Stomach (tissue), 8 donors: ENCODE measurements at regions not wholly inside any gene's neighbourhood (a gene's known extent, or its start where the extent isn't known, plus 50 kb on each side); places are given as distances from the start of the nearest gene placed in this dataset.

Source experiments
- DNase-seq, 2 donors: peaks; one replicate each; pipeline versions ENCODE4 v3.0.0 to v3.0.0-alpha.2; 2013 to 2019
- H3K27ac ChIP-seq, 5 donors: fragments of 200-600 bp in 4 of 5; sonication (generic) in 4 of 5; one replicate each; pipeline ENCODE4 v1.5.1; 2013 to 2019; ENCODE audit warnings: mild to moderate bottlenecking in 1 of 5, moderate library complexity in 1 of 5
- H3K27me3 ChIP-seq, 3 donors: fragments of 200-600 bp; sonication (generic); one replicate each; pipeline ENCODE4 v1.5.1; 2017 to 2019; ENCODE audit warnings: mixed run types in 1 of 3
- H3K36me3 ChIP-seq, 4 donors: fragments of 200-600 bp; sonication (generic); 1 replicate in 3 of 4; 2 replicates in 1 of 4; pipeline ENCODE4 v1.5.1; 2016 to 2019
- H3K4me1 ChIP-seq, 4 donors: fragments of 200-600 bp; sonication (generic); one replicate each; pipeline ENCODE4 v1.5.1; 2016 to 2019
- H3K4me3 ChIP-seq, 4 donors: fragments of 200-600 bp; sonication (generic) in 3 of 4; one replicate each; pipeline ENCODE4 v1.5.1; 2016 to 2019; ENCODE audit warnings: mild to moderate bottlenecking in 1 of 4
- H3K9me3 ChIP-seq, 4 donors: fragments of 200-600 bp; sonication (generic); one replicate each; pipeline ENCODE4 v1.5.1; 2016 to 2019
- EP300 ChIP-seq: sonication (generic); formaldehyde crosslinking; IDR thresholded peaks from one replicate; pipeline ENCODE4 v1.6.1; 2017; ENCODE audit warnings: antibody characterized with exemption
- POLR2A ChIP-seq, 4 donors: fragments of 450-650 bp; IDR thresholded peaks; one replicate each; pipeline ENCODE4 v1.6.1; 2016; ENCODE audit warnings: antibody characterized with exemption in 4 of 4, control low read depth in 2 of 4, mild to moderate bottlenecking in 1 of 4, moderate library complexity in 1 of 4
- POLR2AphosphoS5 ChIP-seq, 3 donors: sonication (generic); formaldehyde crosslinking; IDR thresholded peaks; one replicate each; pipeline ENCODE4 v1.6.1; 2016; ENCODE audit warnings: antibody characterized with exemption in 3 of 3
- WGBS, 5 donors: extraction: QIAGEN DNeasy Blood & Tissue Kit in 3 of 5; methylation state at CpG; one replicate each; pipeline versions ENCODE4 v1.1.5 to v1.1.7; 2013 to 2018; 5-methylcytosine and 5-hydroxymethylcytosine counted together
- intact Hi-C: fragments of 100-400 bp; cut with DNase I; formaldehyde crosslinking; loops from one replicate; pipeline ENCODE4 v1.15.1; 2023; ENCODE audit warnings: low total_unique reads
- TF ChIP-seq, protein P1 (sequence below), 7 experiments: fragments of 450-650 bp in 4 of 7; fragments of 200-600 bp in 3 of 7; sonication (generic) in 3 of 7; IDR thresholded peaks; one replicate each; pipeline ENCODE4 v1.5.1; 2016 to 2019; ENCODE audit warnings: antibody characterized with exemption in 7 of 7, control low read depth in 2 of 7, mild to moderate bottlenecking in 1 of 7
- donor health status: healthy with polysubstance abuse.
- donor health status: Bipolar disorder and iron deficiency.
- donor health status: healthy.

DNA sequence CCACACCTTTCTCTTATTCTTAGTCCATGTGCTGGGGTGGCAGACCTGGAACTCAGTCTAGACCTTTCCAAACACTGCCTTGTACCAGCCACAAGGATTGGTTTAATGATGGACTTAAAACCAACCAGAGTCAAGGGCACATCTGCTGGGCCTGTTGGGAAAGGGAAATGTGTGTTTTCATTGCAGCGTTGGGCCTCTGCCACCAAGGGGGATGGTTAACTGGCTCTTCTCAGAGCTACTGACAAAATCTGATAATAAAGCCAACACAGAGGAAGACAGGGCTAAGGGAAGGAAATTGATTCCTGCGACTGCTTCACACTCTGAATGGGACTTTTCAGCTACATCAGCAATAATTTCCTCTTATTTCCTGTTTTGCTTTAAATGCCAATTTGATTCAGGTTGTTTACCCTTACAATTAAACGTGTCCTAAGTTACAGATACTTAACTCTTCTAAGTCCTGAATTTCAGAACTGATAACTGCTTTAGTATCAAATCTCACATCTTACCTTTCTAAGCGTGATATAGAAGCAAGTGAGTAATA, 68.4 kb upstream of the MALRD1 start:
- no peak overlapping the region for H3K4me3 ChIP-seq
- H3K36me3 ChIP-seq, result no peaks in the 10 kb centered on the region
- TF ChIP-seq EP300, result no peak
- TF ChIP-seq POLR2A (IDR thresholded peaks at IDR 0.05), result no peak
- TF ChIP-seq, protein P1, sequence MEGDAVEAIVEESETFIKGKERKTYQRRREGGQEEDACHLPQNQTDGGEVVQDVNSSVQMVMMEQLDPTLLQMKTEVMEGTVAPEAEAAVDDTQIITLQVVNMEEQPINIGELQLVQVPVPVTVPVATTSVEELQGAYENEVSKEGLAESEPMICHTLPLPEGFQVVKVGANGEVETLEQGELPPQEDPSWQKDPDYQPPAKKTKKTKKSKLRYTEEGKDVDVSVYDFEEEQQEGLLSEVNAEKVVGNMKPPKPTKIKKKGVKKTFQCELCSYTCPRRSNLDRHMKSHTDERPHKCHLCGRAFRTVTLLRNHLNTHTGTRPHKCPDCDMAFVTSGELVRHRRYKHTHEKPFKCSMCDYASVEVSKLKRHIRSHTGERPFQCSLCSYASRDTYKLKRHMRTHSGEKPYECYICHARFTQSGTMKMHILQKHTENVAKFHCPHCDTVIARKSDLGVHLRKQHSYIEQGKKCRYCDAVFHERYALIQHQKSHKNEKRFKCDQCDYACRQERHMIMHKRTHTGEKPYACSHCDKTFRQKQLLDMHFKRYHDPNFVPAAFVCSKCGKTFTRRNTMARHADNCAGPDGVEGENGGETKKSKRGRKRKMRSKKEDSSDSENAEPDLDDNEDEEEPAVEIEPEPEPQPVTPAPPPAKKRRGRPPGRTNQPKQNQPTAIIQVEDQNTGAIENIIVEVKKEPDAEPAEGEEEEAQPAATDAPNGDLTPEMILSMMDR (IDR thresholded peaks at IDR 0.05), result no peak
- H3K27me3 ChIP-seq, result no peaks in the 10 kb centered on the region
- WGBS, 5 donors, result 41 to 63% (median 58%) methylated on average over 4 of the region's 4 CpGs
- no peak overlapping the region for H3K27ac ChIP-seq
- peak in 1 of 2 donors; percentile 11 for DNase-seq
- intact Hi-C loops, result no loop called here
- H3K9me3 ChIP-seq, result no peaks in the 10 kb centered on the region
- H3K4me1 ChIP-seq, result no peaks in the 10 kb centered on the region

DNA sequence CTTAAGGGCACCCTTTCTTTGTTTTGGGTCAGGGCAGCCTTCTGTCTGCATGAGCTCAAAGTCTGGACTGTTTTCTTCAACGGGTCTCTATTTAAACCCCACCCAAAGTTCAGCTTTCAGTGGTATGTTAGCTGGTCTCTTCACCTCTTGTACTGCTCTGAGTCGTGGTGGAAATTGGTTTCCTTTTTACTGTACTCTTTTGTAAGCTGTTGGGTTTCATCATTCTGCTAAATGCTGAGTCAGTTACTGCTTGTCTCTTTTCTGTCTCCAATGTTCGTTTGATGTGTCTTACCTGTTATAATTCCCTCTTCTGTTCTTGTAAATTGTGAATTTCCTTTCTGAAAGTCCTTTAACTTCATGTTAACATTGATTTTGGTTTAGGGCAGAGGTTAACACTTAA, 64.1 kb upstream of the MALRD1 start:
- peaks cover 0 to 22% (median 16%) of the 10 kb centered on the region in 4 donors for H3K9me3 ChIP-seq
- intact Hi-C loops, result no loop called here
- no peaks in the 10 kb centered on the region for H3K27me3 ChIP-seq
- H3K27ac ChIP-seq, result no peak overlapping the region
- no peak for TF ChIP-seq POLR2A (IDR thresholded peaks at IDR 0.05)
- no peak for TF ChIP-seq EP300
- TF ChIP-seq, protein P1 (IDR thresholded peaks at IDR 0.05), result no peak
- TF ChIP-seq POLR2AphosphoS5 (IDR thresholded peaks at IDR 0.05), result no peak
- no peaks in the 10 kb centered on the region for H3K4me1 ChIP-seq
- no peak overlapping the region for H3K4me3 ChIP-seq
- DNase-seq, result no peak
- WGBS, 5 donors, result 22 to 40% (median 30%) methylated on average over 3 of the region's 3 CpGs
- H3K36me3 ChIP-seq, result no peaks in the 10 kb centered on the region

GRCh38 chr10:18988338-18988737, 60.3 kb upstream of the MALRD1 start:
- H3K4me3 ChIP-seq, result no peak overlapping the region
- intact Hi-C loops, result no loop called here
- DNase-seq, result no peak
- no peaks in the 10 kb centered on the region for H3K4me1 ChIP-seq
- TF ChIP-seq POLR2AphosphoS5 (IDR thresholded peaks at IDR 0.05) (no peak), EP300 (no peak), POLR2A (IDR thresholded peaks at IDR 0.05) (no peak)
- TF ChIP-seq, protein P1 (IDR thresholded peaks at IDR 0.05), result no peak
- peaks cover 0 to 36% (median 28%) of the 10 kb centered on the region in 4 donors for H3K9me3 ChIP-seq
- no peak overlapping the region for H3K27ac ChIP-seq
- WGBS, 5 donors, result 68 to 86% (median 83%) methylated on average over 2 of the region's 2 CpGs
- H3K36me3 ChIP-seq, result no peaks in the 10 kb centered on the region
- no peaks in the 10 kb centered on the region for H3K27me3 ChIP-seq
